ENCODE measurements at regions not wholly inside any gene's neighbourhood (a gene's known extent, or its start where the extent isn't known, plus 50 kb on each side); places are given as distances from the start of the nearest gene placed in this dataset.

GRCh38 chr2:38498045-38498481 lies 104.7 kb downstream of the HNRNPLL start:
- TF ChIP-seq CTCF (IDR thresholded peaks at IDR 0.05), result no peak
- TF ChIP-seq EP300 (IDR thresholded peaks at IDR 0.05), result no peak
- no peak for TF ChIP-seq POLR2AphosphoS5 (IDR thresholded peaks at IDR 0.05)

Measured in sigmoid colon (tissue), 4 donors.